Activated naive CD4-positive, alpha-beta T cell treated with anti-CD3 and anti-CD28 coated beads, Interleukin-2, amount 50 U/mL, for 24 hours (primary cell): ENCODE measurements at regions not wholly inside any gene's neighbourhood (a gene's known extent, or its start where the extent isn't known, plus 50 kb on each side); places are given as distances from the start of the nearest gene placed in this dataset.

ENCODE experiments used
- H3K27ac Mint-ChIP-seq: one replicate; pipeline ENCODE4 v1.8.0; 2021; ENCODE audit warnings: mild to moderate bottlenecking, mixed read lengths
- H3K27me3 Mint-ChIP-seq: one replicate; pipeline ENCODE4 v1.8.0; 2021; ENCODE audit warnings: mixed read lengths
- H3K36me3 Mint-ChIP-seq: one replicate; pipeline ENCODE4 v1.8.0; 2021; ENCODE audit warnings: mixed read lengths
- H3K4me1 Mint-ChIP-seq: one replicate; pipeline ENCODE4 v1.8.0; 2021; ENCODE audit warnings: mixed read lengths
- H3K4me3 Mint-ChIP-seq: one replicate; pipeline ENCODE4 v1.8.0; 2021; ENCODE audit warnings: mild to moderate bottlenecking, mixed read lengths
- H3K9me3 Mint-ChIP-seq: one replicate; pipeline ENCODE4 v1.8.0; 2021; ENCODE audit warnings: mixed read lengths

DNA sequence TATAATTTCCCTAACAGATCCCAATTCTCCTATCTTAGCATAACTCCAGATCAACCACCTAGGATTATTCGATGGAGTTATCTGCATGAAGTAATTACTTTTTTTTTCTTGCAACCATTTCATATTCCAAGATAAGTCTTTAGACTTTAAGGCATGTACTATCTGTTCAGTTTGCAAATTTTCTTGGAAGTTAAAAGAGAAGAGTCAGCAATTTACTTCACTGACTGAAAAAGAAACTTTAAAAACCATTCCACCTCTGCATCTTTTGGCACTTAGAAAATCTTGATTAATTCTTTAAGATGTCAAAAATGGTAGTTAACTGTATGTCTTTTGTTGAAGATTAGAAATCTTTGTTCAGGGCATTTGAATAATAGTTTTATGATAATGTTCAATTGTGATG is 830.5 kb upstream of the KLHL29 start:
- no peaks in the 10 kb centered on the region for H3K36me3 Mint-ChIP-seq
- H3K27ac Mint-ChIP-seq, result no peak overlapping the region
- no peaks in the 10 kb centered on the region for H3K4me1 Mint-ChIP-seq
- peaks cover 18% of the 10 kb centered on the region for H3K9me3 Mint-ChIP-seq
- H3K4me3 Mint-ChIP-seq, result no peak overlapping the region
- no peaks in the 10 kb centered on the region for H3K27me3 Mint-ChIP-seq

DNA sequence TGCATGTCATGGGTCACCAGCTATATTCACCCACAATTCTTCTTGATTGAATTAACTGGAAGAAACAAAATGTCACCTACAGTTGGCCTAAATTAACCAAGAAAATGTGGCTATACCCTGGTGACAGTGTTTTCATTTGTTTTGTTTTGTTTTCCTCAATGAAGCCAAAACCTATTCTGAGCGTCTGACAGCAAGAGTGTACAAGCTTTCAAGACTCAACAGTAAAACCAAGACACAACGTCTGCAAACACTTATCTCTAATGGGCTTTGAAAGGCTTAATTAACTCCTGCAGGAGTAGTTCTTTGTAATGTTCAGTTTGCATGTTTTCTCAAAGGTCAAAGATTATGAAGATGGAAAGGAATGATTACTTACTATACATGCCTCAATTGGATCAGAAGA is 827.6 kb upstream of the KLHL29 start:
- no peaks in the 10 kb centered on the region for H3K4me1 Mint-ChIP-seq
- H3K27ac Mint-ChIP-seq, result no peak overlapping the region
- H3K9me3 Mint-ChIP-seq, result peaks cover 18% of the 10 kb centered on the region
- H3K4me3 Mint-ChIP-seq, result no peak overlapping the region
- H3K36me3 Mint-ChIP-seq, result no peaks in the 10 kb centered on the region
- H3K27me3 Mint-ChIP-seq, result no peaks in the 10 kb centered on the region

GRCh38 chr2:22560021-22560420 is 825.0 kb upstream of the KLHL29 start:
- no peak overlapping the region for H3K4me3 Mint-ChIP-seq
- H3K9me3 Mint-ChIP-seq, result peaks cover 22% of the 10 kb centered on the region
- H3K27ac Mint-ChIP-seq, result no peak overlapping the region
- no peaks in the 10 kb centered on the region for H3K36me3 Mint-ChIP-seq
- H3K27me3 Mint-ChIP-seq, result no peaks in the 10 kb centered on the region
- H3K4me1 Mint-ChIP-seq, result no peaks in the 10 kb centered on the region

GRCh38 chr2:22579341-22579740 is 805.6 kb upstream of the KLHL29 start:
- H3K27me3 Mint-ChIP-seq, result no peaks in the 10 kb centered on the region
- no peaks in the 10 kb centered on the region for H3K4me1 Mint-ChIP-seq
- no peak overlapping the region for H3K27ac Mint-ChIP-seq
- peaks cover 26% of the 10 kb centered on the region for H3K9me3 Mint-ChIP-seq
- no peak overlapping the region for H3K4me3 Mint-ChIP-seq
- H3K36me3 Mint-ChIP-seq, result no peaks in the 10 kb centered on the region

DNA sequence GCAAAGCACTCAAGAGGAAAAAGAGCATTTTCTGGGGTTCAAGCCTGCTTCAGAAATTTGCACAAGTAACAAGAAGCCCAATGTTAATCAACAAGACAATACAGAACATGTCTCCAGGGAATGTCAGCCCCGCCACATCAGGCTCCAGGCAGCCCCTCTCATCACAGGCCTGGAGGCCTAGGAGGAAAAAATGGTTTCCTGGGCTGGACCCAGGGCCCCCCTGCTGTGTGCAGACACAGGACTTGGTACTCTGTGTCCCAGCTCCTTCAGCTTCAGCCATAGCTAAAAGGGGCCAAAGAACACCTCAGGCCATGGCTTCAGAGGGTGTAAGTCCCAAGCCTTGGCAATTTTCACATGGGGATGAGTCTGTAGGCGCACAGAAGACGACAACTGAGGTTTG is 802.9 kb upstream of the KLHL29 start:
- Mint-ChIP-seq H3K4me1 (no peaks in the 10 kb centered on the region), H3K27ac (no peak overlapping the region), H3K9me3 (peaks cover 17% of the 10 kb centered on the region), H3K36me3 (no peaks in the 10 kb centered on the region), H3K4me3 (no peak overlapping the region), H3K27me3 (no peaks in the 10 kb centered on the region)

DNA sequence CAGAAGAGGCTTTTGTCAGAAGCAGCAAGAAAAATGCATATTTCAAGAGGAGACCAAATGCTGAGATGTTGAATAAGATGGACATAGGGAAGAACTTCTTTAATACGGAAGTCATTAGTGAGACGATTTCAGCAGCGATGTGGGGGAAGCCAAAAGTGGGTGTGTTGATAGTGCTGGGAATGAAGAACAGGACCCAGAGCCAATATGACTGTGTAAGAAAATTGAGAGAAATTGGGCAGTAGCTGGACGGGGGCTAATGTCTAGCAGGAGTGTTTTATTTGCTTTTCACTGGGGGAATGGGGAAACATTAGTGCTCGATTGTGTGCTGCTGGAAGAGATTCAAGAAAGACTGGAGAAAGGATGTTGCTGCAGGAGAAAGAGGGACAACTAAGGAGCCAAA is 788.7 kb upstream of the KLHL29 start:
- no peak overlapping the region for H3K4me3 Mint-ChIP-seq
- no peaks in the 10 kb centered on the region for H3K4me1 Mint-ChIP-seq
- no peaks in the 10 kb centered on the region for H3K36me3 Mint-ChIP-seq
- H3K27me3 Mint-ChIP-seq, result no peaks in the 10 kb centered on the region
- H3K9me3 Mint-ChIP-seq, result peaks cover 16% of the 10 kb centered on the region
- no peak overlapping the region for H3K27ac Mint-ChIP-seq

DNA sequence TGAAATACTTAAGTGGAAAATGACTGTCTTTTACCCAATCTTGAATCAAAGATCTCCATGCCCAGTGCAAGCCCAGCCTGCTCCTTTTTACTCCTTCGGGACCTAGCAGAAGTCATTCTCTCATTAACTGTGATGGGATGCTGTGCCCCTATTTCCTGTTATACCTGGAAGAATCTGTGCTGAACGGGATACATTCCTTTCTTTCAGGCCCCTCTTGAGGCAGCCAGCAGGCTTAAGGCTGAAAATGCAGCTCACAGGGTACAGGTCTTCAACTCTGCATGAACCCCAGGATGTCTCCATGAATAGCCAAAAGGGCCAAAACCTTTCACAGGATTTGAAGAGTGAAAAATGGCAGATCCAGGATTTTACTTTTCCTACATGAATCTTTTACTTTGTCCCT is 784.8 kb upstream of the KLHL29 start:
- no peak overlapping the region for H3K27ac Mint-ChIP-seq
- H3K27me3 Mint-ChIP-seq, result no peaks in the 10 kb centered on the region
- H3K36me3 Mint-ChIP-seq, result no peaks in the 10 kb centered on the region
- H3K9me3 Mint-ChIP-seq, result no peaks in the 10 kb centered on the region
- no peak overlapping the region for H3K4me3 Mint-ChIP-seq
- H3K4me1 Mint-ChIP-seq, result no peaks in the 10 kb centered on the region

DNA sequence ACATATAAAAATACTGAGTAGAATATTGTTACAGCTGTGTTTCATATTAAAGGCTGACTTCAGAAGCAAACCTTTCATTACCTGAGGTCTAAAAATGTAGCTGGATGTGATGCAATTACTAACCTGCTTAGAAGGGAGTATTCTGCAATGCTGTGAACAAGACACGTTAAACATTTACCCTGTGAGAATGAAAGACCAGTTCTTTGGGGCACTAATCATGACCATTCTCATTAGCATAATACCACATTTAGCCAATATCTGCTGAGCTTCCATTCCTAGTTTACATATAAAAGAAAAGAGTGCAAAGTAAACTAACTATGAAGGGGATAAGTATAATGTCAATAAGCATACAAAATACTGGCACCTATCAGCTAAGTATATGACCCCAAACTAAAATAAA is 784.0 kb upstream of the KLHL29 start:
- H3K4me3 Mint-ChIP-seq, result no peak overlapping the region
- H3K36me3 Mint-ChIP-seq, result no peaks in the 10 kb centered on the region
- H3K27me3 Mint-ChIP-seq, result no peaks in the 10 kb centered on the region
- H3K9me3 Mint-ChIP-seq, result no peaks in the 10 kb centered on the region
- no peaks in the 10 kb centered on the region for H3K4me1 Mint-ChIP-seq
- no peak overlapping the region for H3K27ac Mint-ChIP-seq

DNA sequence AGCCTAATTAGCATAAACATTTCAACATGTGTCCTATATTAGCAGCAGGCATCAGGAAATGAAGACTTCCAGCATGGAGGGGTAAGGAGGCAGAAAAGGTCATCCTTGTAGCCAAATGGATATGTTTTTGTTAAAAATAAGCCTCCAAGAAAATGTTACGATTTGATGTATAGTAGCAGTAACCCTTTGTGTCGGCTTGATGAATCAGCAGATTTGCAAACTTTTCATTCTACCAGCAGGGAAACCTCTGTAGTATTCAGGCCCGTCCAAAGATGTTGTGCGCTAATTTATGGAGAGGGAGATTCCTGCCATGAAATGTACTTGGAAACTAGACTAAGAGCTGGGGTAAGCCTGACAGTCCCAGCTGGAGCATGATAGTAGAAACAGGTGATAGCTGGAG is 780.8 kb upstream of the KLHL29 start:
- no peaks in the 10 kb centered on the region for H3K4me1 Mint-ChIP-seq
- no peaks in the 10 kb centered on the region for H3K9me3 Mint-ChIP-seq
- H3K36me3 Mint-ChIP-seq, result no peaks in the 10 kb centered on the region
- H3K4me3 Mint-ChIP-seq, result no peak overlapping the region
- H3K27me3 Mint-ChIP-seq, result no peaks in the 10 kb centered on the region
- no peak overlapping the region for H3K27ac Mint-ChIP-seq

DNA sequence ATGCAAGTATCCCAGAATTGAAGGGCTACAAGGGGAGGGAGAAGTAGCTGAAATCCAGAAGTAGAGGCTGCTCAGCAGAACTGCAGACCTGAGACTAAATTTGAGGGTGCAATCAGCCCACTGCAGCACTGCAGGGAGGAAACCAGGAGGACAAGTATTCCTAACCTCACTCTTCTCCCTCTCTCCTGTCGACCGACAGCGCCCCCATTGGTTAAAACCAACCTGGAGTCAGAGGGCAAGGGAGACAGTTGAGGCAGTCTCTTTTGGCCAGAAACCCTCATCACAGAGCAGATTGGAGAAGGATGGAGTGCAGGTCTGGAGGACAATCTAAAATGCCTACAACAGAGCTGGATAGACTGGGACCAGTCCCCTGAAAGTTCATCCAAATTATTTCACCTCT is 768.9 kb upstream of the KLHL29 start:
- H3K36me3 Mint-ChIP-seq, result no peaks in the 10 kb centered on the region
- H3K4me1 Mint-ChIP-seq, result no peaks in the 10 kb centered on the region
- H3K27me3 Mint-ChIP-seq, result no peaks in the 10 kb centered on the region
- H3K4me3 Mint-ChIP-seq, result no peak overlapping the region
- peaks cover 6% of the 10 kb centered on the region for H3K9me3 Mint-ChIP-seq
- H3K27ac Mint-ChIP-seq, result no peak overlapping the region

DNA sequence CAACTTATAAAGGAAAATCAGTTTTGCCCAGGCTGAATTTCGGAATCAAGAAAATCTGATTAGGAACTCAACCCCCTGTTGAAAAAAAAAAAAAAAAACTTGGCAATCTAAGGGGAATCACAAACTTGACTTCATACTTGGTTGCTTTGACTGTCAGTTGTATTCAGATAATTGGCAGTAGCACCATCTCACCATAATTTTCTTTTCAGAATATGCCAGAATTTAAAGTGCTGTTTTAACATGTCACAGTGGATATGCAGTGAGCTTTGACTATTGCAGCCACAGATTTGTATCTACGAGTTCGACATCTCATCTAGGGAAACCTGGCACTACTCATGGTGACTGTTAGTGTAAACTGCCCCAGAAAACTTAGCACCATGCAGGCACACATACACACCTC is 761.4 kb upstream of the KLHL29 start:
- Mint-ChIP-seq H3K27me3 (no peaks in the 10 kb centered on the region), H3K27ac (no peak overlapping the region), H3K36me3 (no peaks in the 10 kb centered on the region), H3K4me3 (no peak overlapping the region), H3K4me1 (no peaks in the 10 kb centered on the region), H3K9me3 (peaks cover 4% of the 10 kb centered on the region)

DNA sequence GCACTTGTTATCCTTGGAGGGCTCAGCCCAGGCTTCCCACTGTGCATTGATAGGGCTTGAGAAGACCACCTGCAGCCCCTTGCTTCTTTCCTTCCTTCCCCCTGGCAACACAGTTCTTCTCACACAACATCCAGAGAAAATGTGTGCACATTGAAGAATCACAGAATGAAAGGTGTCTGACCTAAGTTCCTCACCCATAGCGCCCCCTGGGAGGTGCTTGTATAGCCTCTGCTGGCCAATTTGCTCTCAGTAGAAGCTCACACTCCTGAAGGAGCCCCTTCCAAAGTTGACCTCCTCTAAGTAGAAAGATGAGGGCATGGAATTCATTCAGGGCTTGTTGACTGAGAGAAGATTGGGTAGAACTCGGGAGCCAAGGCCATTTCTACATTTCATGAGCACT is 758.4 kb upstream of the KLHL29 start:
- H3K27ac Mint-ChIP-seq, result no peak overlapping the region
- H3K4me1 Mint-ChIP-seq, result no peaks in the 10 kb centered on the region
- no peaks in the 10 kb centered on the region for H3K36me3 Mint-ChIP-seq
- H3K4me3 Mint-ChIP-seq, result no peak overlapping the region
- H3K27me3 Mint-ChIP-seq, result no peaks in the 10 kb centered on the region
- peaks cover 4% of the 10 kb centered on the region for H3K9me3 Mint-ChIP-seq

DNA sequence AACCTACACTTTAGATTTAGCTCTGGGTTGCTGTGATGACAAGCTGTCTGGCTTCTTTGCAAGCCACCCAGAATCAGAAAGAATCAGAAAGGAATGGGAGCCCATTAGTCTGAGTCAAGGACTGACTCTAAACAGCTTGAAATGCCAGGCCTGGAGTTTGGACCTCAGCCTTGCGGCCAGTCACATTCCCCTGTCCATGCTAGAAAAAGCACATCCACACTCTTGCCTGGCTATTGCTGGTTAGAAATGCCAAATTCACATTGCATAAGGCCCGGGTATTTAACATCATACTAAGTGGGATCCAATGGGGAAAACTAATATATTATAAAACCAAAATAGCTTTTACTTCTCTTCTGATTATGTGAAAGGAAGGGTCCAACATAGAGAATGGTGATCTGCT is 756.8 kb upstream of the KLHL29 start:
- Mint-ChIP-seq H3K27me3 (no peaks in the 10 kb centered on the region), H3K9me3 (peaks cover 6% of the 10 kb centered on the region)

DNA sequence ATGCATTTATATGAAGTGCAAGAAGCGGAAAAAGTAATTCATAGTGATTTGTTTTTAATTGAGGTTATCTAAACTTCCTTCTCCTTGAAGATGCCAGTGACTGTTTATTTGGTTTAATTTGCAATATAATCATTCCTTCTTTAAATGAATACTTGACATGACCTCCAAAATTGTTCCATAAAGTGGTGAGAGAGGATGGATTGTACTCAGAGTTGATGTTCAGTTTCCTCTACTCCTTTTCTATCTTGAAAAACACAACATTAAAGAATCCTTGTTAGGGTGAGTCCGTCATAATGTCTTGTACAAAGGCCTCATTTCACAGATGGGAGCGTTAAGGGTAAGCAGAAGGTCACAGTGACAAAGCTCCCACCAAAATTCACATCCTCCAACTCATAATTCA is 756.1 kb upstream of the KLHL29 start:
- no peaks in the 10 kb centered on the region for H3K4me1 Mint-ChIP-seq
- H3K9me3 Mint-ChIP-seq, result peaks cover 6% of the 10 kb centered on the region
- H3K27ac Mint-ChIP-seq, result no peak overlapping the region
- H3K36me3 Mint-ChIP-seq, result no peaks in the 10 kb centered on the region
- no peak overlapping the region for H3K4me3 Mint-ChIP-seq
- no peaks in the 10 kb centered on the region for H3K27me3 Mint-ChIP-seq

More for the DNA sequence above, 756.8 kb upstream of the KLHL29 start:
- H3K4me1 Mint-ChIP-seq, result no peaks in the 10 kb centered on the region
- H3K36me3 Mint-ChIP-seq, result no peaks in the 10 kb centered on the region
- H3K27ac Mint-ChIP-seq, result no peak overlapping the region
- H3K4me3 Mint-ChIP-seq, result no peak overlapping the region

- H3K36me3 Mint-ChIP-seq, result no peaks in the 10 kb centered on the region
- no peak overlapping the region for H3K4me3 Mint-ChIP-seq
- peaks cover 6% of the 10 kb centered on the region for H3K9me3 Mint-ChIP-seq
- H3K4me1 Mint-ChIP-seq, result no peaks in the 10 kb centered on the region
- H3K27ac Mint-ChIP-seq, result no peak overlapping the region
- no peaks in the 10 kb centered on the region for H3K27me3 Mint-ChIP-seq
Observed at GRCh38 chr2:22634167-22634566, 750.8 kb upstream of the KLHL29 start.

- no peaks in the 10 kb centered on the region for H3K4me1 Mint-ChIP-seq
- no peak overlapping the region for H3K4me3 Mint-ChIP-seq
- no peaks in the 10 kb centered on the region for H3K36me3 Mint-ChIP-seq
- peaks cover 14% of the 10 kb centered on the region for H3K9me3 Mint-ChIP-seq
- H3K27ac Mint-ChIP-seq, result no peak overlapping the region
- no peaks in the 10 kb centered on the region for H3K27me3 Mint-ChIP-seq
Observed at GRCh38 chr2:22656426-22656825, 728.6 kb upstream of the KLHL29 start.

DNA sequence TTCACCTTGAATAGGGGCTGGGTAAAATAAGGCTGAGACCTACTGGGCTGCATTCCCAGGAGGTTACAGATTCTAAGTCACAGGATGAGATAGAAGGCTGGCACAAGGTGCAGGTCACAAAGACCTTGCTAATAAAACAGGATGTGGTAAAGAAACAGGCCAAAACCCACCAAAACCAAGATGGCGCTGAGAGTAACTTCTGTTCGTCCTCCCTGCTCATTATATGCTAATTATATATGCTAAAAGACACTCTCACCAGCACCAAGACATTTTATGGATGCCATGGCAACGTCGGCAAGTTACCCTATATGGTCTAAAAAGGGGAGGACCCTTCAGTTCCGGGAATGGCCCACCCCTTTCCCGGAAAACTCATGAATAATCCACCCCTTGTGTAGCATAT is 711.5 kb upstream of the KLHL29 start:
- Mint-ChIP-seq H3K27me3 (peaks cover 1% of the 10 kb centered on the region), H3K4me1 (no peaks in the 10 kb centered on the region), H3K4me3 (no peak overlapping the region), H3K36me3 (no peaks in the 10 kb centered on the region), H3K27ac (no peak overlapping the region), H3K9me3 (no peaks in the 10 kb centered on the region)

- H3K27me3 Mint-ChIP-seq, result no peaks in the 10 kb centered on the region
- H3K4me3 Mint-ChIP-seq, result no peak overlapping the region
- no peaks in the 10 kb centered on the region for H3K4me1 Mint-ChIP-seq
- H3K27ac Mint-ChIP-seq, result no peak overlapping the region
- H3K9me3 Mint-ChIP-seq, result no peaks in the 10 kb centered on the region
- H3K36me3 Mint-ChIP-seq, result no peaks in the 10 kb centered on the region
Observed at GRCh38 chr2:22683914-22684313, 701.1 kb upstream of the KLHL29 start.
